ENCODE measurements at regions not wholly inside any gene's neighbourhood (a gene's known extent, or its start where the extent isn't known, plus 50 kb on each side); places are given as distances from the start of the nearest gene placed in this dataset.

DNA sequence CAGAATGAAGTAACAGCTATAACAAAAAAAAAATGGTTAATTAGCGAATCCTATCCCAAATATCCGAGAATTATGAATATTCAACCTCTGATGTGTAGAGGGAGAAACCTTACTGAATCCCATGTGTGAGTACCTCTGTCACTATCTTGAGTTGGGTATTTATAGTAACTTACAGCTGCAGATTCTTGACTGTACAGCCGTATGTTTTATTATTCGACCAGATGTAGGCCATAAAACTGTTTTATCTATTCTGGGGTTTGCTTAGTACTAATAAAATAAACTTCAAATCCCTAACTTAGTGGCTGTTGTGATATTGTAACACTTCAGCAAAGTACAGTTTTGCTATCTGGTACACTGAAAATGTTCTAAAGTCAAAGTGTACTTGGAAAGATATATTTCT, 120.0 kb downstream of the EFNB2 start:
- Histone ChIP-seq H3K9me3 (ENCODE audit: control insufficient read depth in 1 of 2, insufficient read depth in 1 of 2, low read depth in 1 of 2, low read length in 2 of 2) (no peaks in the 10 kb centered on the region), H3K27ac (ENCODE audit: low read depth, low read length) (no peak overlapping the region), H3K4me3 (replicated peaks in 1 of 2; ENCODE audit: low read depth in 1 of 2, low read length in 2 of 2) (no peak overlapping the region), H2AFZ (ENCODE audit: low read depth, low read length, poor library complexity, severe bottlenecking) (no peak overlapping the region), H3K4me1 (ENCODE audit: control insufficient read depth in 1 of 2, insufficient read depth in 2 of 2, low read length in 2 of 2) (no peaks in the 10 kb centered on the region), H3K4me2 (ENCODE audit: low read length) (no peak overlapping the region), H4K20me1 (ENCODE audit: insufficient read depth) (no peaks in the 10 kb centered on the region), H3K36me3 (ENCODE audit: control insufficient read depth in 1 of 2, insufficient read depth in 2 of 2, low read length in 2 of 2) (no peaks in the 10 kb centered on the region), H3K9ac (ENCODE audit: low read length) (no peak overlapping the region), H3K9me2 (ENCODE audit: insufficient read depth) (no peaks in the 10 kb centered on the region), H3K79me2 (ENCODE audit: insufficient read depth, low read length) (no peaks in the 10 kb centered on the region), H3K27me3 (ENCODE audit: insufficient read depth, low read length) (no peaks in the 10 kb centered on the region)
- no peak for DNase-seq (ENCODE audit: low read depth, low spot score)
- ATAC-seq, result no peak
- CTCF ChIA-PET, result no interaction called here
- RAD21 ChIA-PET (ENCODE audit: low non-redundant PET in 1 of 2, low total read pairs in 2 of 2, uncharacterized antibody in 2 of 2, unreplicated experiment in 2 of 2), result no interaction called here
- no TSS peak for BruUV-seq (replicated peaks)
- no peak for TF ChIP-seq YY1 (IDR thresholded peaks at IDR 0.05; ENCODE audit: extremely low read depth, insufficient replicate concordance, low read depth, low read length)
- no peak for TF ChIP-seq ZNF274 (IDR thresholded peaks at IDR 0.05; ENCODE audit: low read depth, low read length)
- no peak for TF ChIP-seq POLR2A (IDR thresholded peaks at IDR 0.05; ENCODE audit: borderline replicate concordance, extremely low read depth, insufficient read depth, insufficient read length)
- TF ChIP-seq, protein P1, sequence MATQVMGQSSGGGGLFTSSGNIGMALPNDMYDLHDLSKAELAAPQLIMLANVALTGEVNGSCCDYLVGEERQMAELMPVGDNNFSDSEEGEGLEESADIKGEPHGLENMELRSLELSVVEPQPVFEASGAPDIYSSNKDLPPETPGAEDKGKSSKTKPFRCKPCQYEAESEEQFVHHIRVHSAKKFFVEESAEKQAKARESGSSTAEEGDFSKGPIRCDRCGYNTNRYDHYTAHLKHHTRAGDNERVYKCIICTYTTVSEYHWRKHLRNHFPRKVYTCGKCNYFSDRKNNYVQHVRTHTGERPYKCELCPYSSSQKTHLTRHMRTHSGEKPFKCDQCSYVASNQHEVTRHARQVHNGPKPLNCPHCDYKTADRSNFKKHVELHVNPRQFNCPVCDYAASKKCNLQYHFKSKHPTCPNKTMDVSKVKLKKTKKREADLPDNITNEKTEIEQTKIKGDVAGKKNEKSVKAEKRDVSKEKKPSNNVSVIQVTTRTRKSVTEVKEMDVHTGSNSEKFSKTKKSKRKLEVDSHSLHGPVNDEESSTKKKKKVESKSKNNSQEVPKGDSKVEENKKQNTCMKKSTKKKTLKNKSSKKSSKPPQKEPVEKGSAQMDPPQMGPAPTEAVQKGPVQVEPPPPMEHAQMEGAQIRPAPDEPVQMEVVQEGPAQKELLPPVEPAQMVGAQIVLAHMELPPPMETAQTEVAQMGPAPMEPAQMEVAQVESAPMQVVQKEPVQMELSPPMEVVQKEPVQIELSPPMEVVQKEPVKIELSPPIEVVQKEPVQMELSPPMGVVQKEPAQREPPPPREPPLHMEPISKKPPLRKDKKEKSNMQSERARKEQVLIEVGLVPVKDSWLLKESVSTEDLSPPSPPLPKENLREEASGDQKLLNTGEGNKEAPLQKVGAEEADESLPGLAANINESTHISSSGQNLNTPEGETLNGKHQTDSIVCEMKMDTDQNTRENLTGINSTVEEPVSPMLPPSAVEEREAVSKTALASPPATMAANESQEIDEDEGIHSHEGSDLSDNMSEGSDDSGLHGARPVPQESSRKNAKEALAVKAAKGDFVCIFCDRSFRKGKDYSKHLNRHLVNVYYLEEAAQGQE (IDR thresholded peaks at IDR 0.05; ENCODE audit: low read depth), result no peak
- TF ChIP-seq, protein P2, sequence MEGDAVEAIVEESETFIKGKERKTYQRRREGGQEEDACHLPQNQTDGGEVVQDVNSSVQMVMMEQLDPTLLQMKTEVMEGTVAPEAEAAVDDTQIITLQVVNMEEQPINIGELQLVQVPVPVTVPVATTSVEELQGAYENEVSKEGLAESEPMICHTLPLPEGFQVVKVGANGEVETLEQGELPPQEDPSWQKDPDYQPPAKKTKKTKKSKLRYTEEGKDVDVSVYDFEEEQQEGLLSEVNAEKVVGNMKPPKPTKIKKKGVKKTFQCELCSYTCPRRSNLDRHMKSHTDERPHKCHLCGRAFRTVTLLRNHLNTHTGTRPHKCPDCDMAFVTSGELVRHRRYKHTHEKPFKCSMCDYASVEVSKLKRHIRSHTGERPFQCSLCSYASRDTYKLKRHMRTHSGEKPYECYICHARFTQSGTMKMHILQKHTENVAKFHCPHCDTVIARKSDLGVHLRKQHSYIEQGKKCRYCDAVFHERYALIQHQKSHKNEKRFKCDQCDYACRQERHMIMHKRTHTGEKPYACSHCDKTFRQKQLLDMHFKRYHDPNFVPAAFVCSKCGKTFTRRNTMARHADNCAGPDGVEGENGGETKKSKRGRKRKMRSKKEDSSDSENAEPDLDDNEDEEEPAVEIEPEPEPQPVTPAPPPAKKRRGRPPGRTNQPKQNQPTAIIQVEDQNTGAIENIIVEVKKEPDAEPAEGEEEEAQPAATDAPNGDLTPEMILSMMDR (IDR thresholded peaks at IDR 0.05 in 2 of 3, conservative IDR thresholded peaks at IDR 0.05 in 1 of 3; ENCODE audit: borderline replicate concordance in 1 of 3, insufficient read depth in 1 of 3, low read depth in 2 of 3, low read length in 2 of 3), result no peak
- no peak for TF ChIP-seq CEBPB (IDR thresholded peaks at IDR 0.05; ENCODE audit: low read depth)
- TF ChIP-seq TCF7L2 (IDR thresholded peaks at IDR 0.05; ENCODE audit: borderline replicate concordance, extremely low read depth, insufficient read depth, insufficient read length), result no peak
- TF ChIP-seq SRF (IDR thresholded peaks at IDR 0.05; ENCODE audit: low read depth), result no peak
- no peak for TF ChIP-seq JUND (IDR thresholded peaks at IDR 0.05)
- TF ChIP-seq SP1 (IDR thresholded peaks at IDR 0.05; ENCODE audit: low read depth), result no peak
- TF ChIP-seq CBX3 (IDR thresholded peaks at IDR 0.05; ENCODE audit: low read depth), result no peak
- TF ChIP-seq POLR2AphosphoS5 (IDR thresholded peaks at IDR 0.05; ENCODE audit: low read depth, low read length), result no peak
- POLR2A ChIA-PET, result no interaction called here
- intact Hi-C loops (cut with micrococcal nuclease), result no loop called here

All from HCT116 (cell line).